Neuronal stem cell (in vitro differentiated cells): ENCODE measurements at regions not wholly inside any gene's neighbourhood (a gene's known extent, or its start where the extent isn't known, plus 50 kb on each side); places are given as distances from the start of the nearest gene placed in this dataset.

Source experiments
- DNase-seq: peaks from one replicate; pipeline ENCODE4 v3.0.0-alpha.2; 2013; ENCODE audit warnings: low spot score
- H2AFZ ChIP-seq: one replicate; pipeline ENCODE4 v1.6.1; 2013; ENCODE audit warnings: mild to moderate bottlenecking, low read length, inconsistent platforms
- H2AK5ac ChIP-seq: 2 replicates; pipeline ENCODE4 v1.6.1; 2013; ENCODE audit warnings: low read depth, mild to moderate bottlenecking, inconsistent platforms, low read length, moderate library complexity, mixed read lengths
- H2BK120ac ChIP-seq: 2 replicates; pipeline ENCODE4 v1.6.1; 2013; ENCODE audit warnings: low read depth, mild to moderate bottlenecking, inconsistent platforms, low read length, moderate library complexity, mixed read lengths
- H2BK12ac ChIP-seq: one replicate; pipeline ENCODE4 v1.6.1; 2013; ENCODE audit warnings: low read length, inconsistent platforms
- H2BK15ac ChIP-seq: 2 replicates; pipeline ENCODE4 v1.6.1; 2013; ENCODE audit warnings: mild to moderate bottlenecking, low read length, inconsistent platforms, mixed read lengths
- H2BK5ac ChIP-seq: one replicate; pipeline ENCODE4 v1.6.1; 2013; ENCODE audit warnings: inconsistent platforms, mild to moderate bottlenecking, low read length, moderate library complexity
- H3K14ac ChIP-seq: one replicate; pipeline ENCODE4 v1.6.1; 2013; ENCODE audit warnings: low read length, inconsistent platforms
- H3K18ac ChIP-seq: 2 replicates; pipeline ENCODE4 v1.6.1; 2013; ENCODE audit warnings: low read length, inconsistent platforms
- H3K23ac ChIP-seq: 2 replicates; pipeline ENCODE4 v1.6.1; 2013; ENCODE audit warnings: low read depth, mild to moderate bottlenecking, mixed read lengths, low read length, inconsistent platforms; ENCODE audit not compliant: poor library complexity
- H3K27ac ChIP-seq: replicated peaks from 3 replicates; pipeline ENCODE4 v1.5.1; 2013; ENCODE audit warnings: low read length, inconsistent platforms
- H3K27me3 ChIP-seq, 3 experiments: 2 replicates each; pipeline ENCODE4 v1.6.1; 2013; ENCODE audit warnings: low read length in 3 of 3, mild to moderate bottlenecking in 2 of 3, inconsistent platforms in 1 of 3, low read depth in 1 of 3, mixed read lengths in 1 of 3, moderate library complexity in 1 of 3; ENCODE audit not compliant: control insufficient read depth in 3 of 3, insufficient read depth in 3 of 3
- H3K36me3 ChIP-seq, 2 donors: replicated peaks in 1 of 2; 2 replicates each; pipeline ENCODE4 v1.6.1; 2013; ENCODE audit warnings: low read length in 2 of 2; ENCODE audit not compliant: control insufficient read depth in 2 of 2, insufficient read depth in 2 of 2
- H3K4ac ChIP-seq: 2 replicates; pipeline ENCODE4 v1.6.1; 2013; ENCODE audit warnings: inconsistent platforms, mild to moderate bottlenecking, low read length, moderate library complexity
- H3K4me1 ChIP-seq, 2 donors: 1 replicate in 1 of 2; 2 replicates in 1 of 2; pipeline ENCODE4 v1.6.1; 2013; ENCODE audit warnings: low read length in 2 of 2, low read depth in 1 of 2; ENCODE audit not compliant: control insufficient read depth in 2 of 2, insufficient read depth in 1 of 2
- H3K4me2 ChIP-seq: one replicate; pipeline ENCODE4 v1.6.1; 2013; ENCODE audit warnings: mild to moderate bottlenecking, low read length, inconsistent platforms; ENCODE audit not compliant: insufficient read depth, poor library complexity, severe bottlenecking
- H3K4me3 ChIP-seq, 2 donors: 2 replicates each; pipeline ENCODE4 v1.5.1; 2013; ENCODE audit warnings: low read length in 2 of 2, mild to moderate bottlenecking in 2 of 2, inconsistent platforms in 1 of 2, moderate library complexity in 1 of 2
- H3K79me1 ChIP-seq: one replicate; pipeline ENCODE4 v1.6.1; 2013; ENCODE audit warnings: low read depth, mild to moderate bottlenecking, inconsistent platforms, low read length, moderate library complexity
- H3K9ac ChIP-seq: one replicate; pipeline ENCODE4 v1.6.1; 2013; ENCODE audit warnings: mild to moderate bottlenecking, low read depth, low read length, inconsistent platforms; ENCODE audit not compliant: poor library complexity
- H3K9me3 ChIP-seq, 2 donors: replicated peaks in 1 of 2; 2 replicates each; pipeline versions ENCODE3 to v1.6.1; 2013; ENCODE audit warnings: low read length in 2 of 2, mild to moderate bottlenecking in 2 of 2, inconsistent platforms in 1 of 2, low read depth in 1 of 2, mixed read lengths in 1 of 2, moderate library complexity in 1 of 2; ENCODE audit not compliant: control insufficient read depth in 2 of 2, insufficient read depth in 1 of 2
- H4K8ac ChIP-seq: one replicate; pipeline ENCODE4 v1.6.1; 2013; ENCODE audit warnings: low read depth, mild to moderate bottlenecking, inconsistent platforms, low read length, moderate library complexity
- H4K91ac ChIP-seq: one replicate; pipeline ENCODE4 v1.6.1; 2013; ENCODE audit warnings: low read length, low read depth, mild to moderate bottlenecking, inconsistent platforms; ENCODE audit not compliant: poor library complexity
- WGBS, 2 donors: extraction: QIAGEN DNeasy Blood & Tissue Kit; methylation state at CpG; one replicate each; pipeline ENCODE4 v1.1.7; 2013; ENCODE audit warnings: missing lambda C conversion rate in 2 of 2, mixed read lengths in 1 of 2; ENCODE audit not compliant: insufficient read length in 2 of 2, insufficient replicate concordance in 1 of 2; ENCODE audit errors: extremely low coverage in 2 of 2; 5-methylcytosine and 5-hydroxymethylcytosine counted together

- no peak overlapping the region for H4K8ac ChIP-seq
- no peak overlapping the region for H2AK5ac ChIP-seq
- H3K4ac ChIP-seq: no peak overlapping the region
- H3K4me3 ChIP-seq: no peak overlapping the region
- H3K79me1 ChIP-seq: no peaks in the 10 kb centered on the region
- no peak overlapping the region for H3K4me2 ChIP-seq
- peak overlapping the region; percentile 32 for H3K27ac ChIP-seq
- no peaks in the 10 kb centered on the region for H3K9me3 ChIP-seq
- H2AFZ ChIP-seq: no peak overlapping the region
- H2BK120ac ChIP-seq: no peak overlapping the region
- no peak overlapping the region for H3K14ac ChIP-seq
- no peak overlapping the region for H2BK5ac ChIP-seq
- H3K9ac ChIP-seq: no peak overlapping the region
- no peak overlapping the region for H3K18ac ChIP-seq
- DNase-seq: no peak
- no peaks in the 10 kb centered on the region for H3K27me3 ChIP-seq
- H2BK15ac ChIP-seq: no peak overlapping the region
- no peaks in the 10 kb centered on the region for H3K36me3 ChIP-seq
- H3K23ac ChIP-seq: no peak overlapping the region
- H2BK12ac ChIP-seq: no peak overlapping the region
- no peak overlapping the region for H4K91ac ChIP-seq
- H3K4me1 ChIP-seq: peaks cover 3 to 37% of the 10 kb centered on the region in 2 donors
Measured at GRCh38 chr5:125654392-125654791, 768.8 kb upstream of the GRAMD2B start.

- Histone ChIP-seq H3K4me3 (no peak overlapping the region), H4K8ac (no peak overlapping the region), H3K4ac (no peak overlapping the region), H3K27ac (no peak overlapping the region), H2AFZ (no peak overlapping the region), H2BK120ac (no peak overlapping the region), H3K4me2 (no peak overlapping the region), H3K14ac (no peak overlapping the region), H3K23ac (no peak overlapping the region), H2AK5ac (no peak overlapping the region), H3K9ac (no peak overlapping the region), H2BK12ac (no peak overlapping the region), H2BK5ac (no peak overlapping the region), H3K9me3 (no peaks in the 10 kb centered on the region), H4K91ac (no peak overlapping the region), H3K36me3 (no peaks in the 10 kb centered on the region), H3K27me3 (no peaks in the 10 kb centered on the region), H2BK15ac (no peak overlapping the region), H3K4me1 (peaks cover 3 to 40% of the 10 kb centered on the region in 2 donors), H3K18ac (no peak overlapping the region), H3K79me1 (no peaks in the 10 kb centered on the region)
- DNase-seq: no peak
Measured at GRCh38 chr5:125655156-125655555, 768.1 kb upstream of the GRAMD2B start.

GRCh38 chr5:125657936-125658335 is 765.3 kb upstream of the GRAMD2B start:
- no peak overlapping the region for H3K27ac ChIP-seq
- no peaks in the 10 kb centered on the region for H3K27me3 ChIP-seq
- WGBS, 2 donors: no CpG with 5 or more reads among the region's 2 CpGs
- no peak overlapping the region for H2AK5ac ChIP-seq
- H3K18ac ChIP-seq: no peak overlapping the region
- no peak overlapping the region for H3K4ac ChIP-seq
- H2BK120ac ChIP-seq: no peak overlapping the region
- no peak overlapping the region for H2BK5ac ChIP-seq
- H3K36me3 ChIP-seq: no peaks in the 10 kb centered on the region
- H3K23ac ChIP-seq: no peak overlapping the region
- no peak overlapping the region for H2BK12ac ChIP-seq
- no peak overlapping the region for H4K8ac ChIP-seq
- H4K91ac ChIP-seq: no peak overlapping the region
- H3K4me2 ChIP-seq: no peak overlapping the region
- no peak overlapping the region for H2BK15ac ChIP-seq
- no peak overlapping the region for H3K4me3 ChIP-seq
- peaks cover 0 to 4% of the 10 kb centered on the region in 2 donors for H3K9me3 ChIP-seq
- no peak for DNase-seq
- no peaks in the 10 kb centered on the region for H3K79me1 ChIP-seq
- H3K9ac ChIP-seq: no peak overlapping the region
- no peak overlapping the region for H2AFZ ChIP-seq
- H3K14ac ChIP-seq: no peak overlapping the region
- H3K4me1 ChIP-seq: peaks cover 8 to 48% of the 10 kb centered on the region in 2 donors

- H2BK15ac ChIP-seq: no peak overlapping the region
- no peak overlapping the region for H3K4me3 ChIP-seq
- whole genome bisulfite sequencing, 2 donors: no CpG with 5 or more reads among the region's 2 CpGs
Measured at GRCh38 chr5:125659316-125660023, 763.7 kb upstream of the GRAMD2B start.

More at GRCh38 chr5:125659316-125660023, 763.7 kb upstream of the GRAMD2B start:
- no peaks in the 10 kb centered on the region for H3K36me3 ChIP-seq
- H3K14ac ChIP-seq: no peak overlapping the region
- H3K4me2 ChIP-seq: no peak overlapping the region
- no peak overlapping the region for H3K27ac ChIP-seq
- no peak overlapping the region for H3K9ac ChIP-seq
- H2BK5ac ChIP-seq: no peak overlapping the region
- H3K23ac ChIP-seq: no peak overlapping the region
- no peak overlapping the region for H2BK120ac ChIP-seq
- H3K9me3 ChIP-seq: peaks cover 0 to 4% of the 10 kb centered on the region in 2 donors
- H3K27me3 ChIP-seq: no peaks in the 10 kb centered on the region
- no peak overlapping the region for H2AFZ ChIP-seq
- no peak overlapping the region for H4K8ac ChIP-seq
- H4K91ac ChIP-seq: no peak overlapping the region
- H3K4me1 ChIP-seq: peaks cover 8 to 45% of the 10 kb centered on the region in 2 donors
- H2BK12ac ChIP-seq: no peak overlapping the region
- no peak overlapping the region for H3K4ac ChIP-seq
- H3K79me1 ChIP-seq: no peaks in the 10 kb centered on the region
- DNase-seq: peak; percentile 78
- H2AK5ac ChIP-seq: no peak overlapping the region
- H3K18ac ChIP-seq: no peak overlapping the region
